Cardiac septum (tissue), 1 donor: ENCODE measurements at regions not wholly inside any gene's neighbourhood (a gene's known extent, or its start where the extent isn't known, plus 50 kb on each side); places are given as distances from the start of the nearest gene placed in this dataset.

ENCODE experiments used
- DNase-seq: peaks from one replicate; pipeline ENCODE4 v3.0.0-alpha.2; 2020; ENCODE audit warnings: low spot score
- intact Hi-C: fragments of 100-400 bp; cut with DNase I; formaldehyde crosslinking; loops from one replicate; pipeline ENCODE4 v1.14.0; 2022
- donor health status: DM: no; HTN: no; CAD: no.

GRCh38 chr4:81854406-81854805 is 382.7 kb upstream of the RASGEF1B start:
- intact Hi-C loops: no loop called here
- DNase-seq: no peak

- intact Hi-C loops: no loop called here
- DNase-seq: no peak
Observed at GRCh38 chr4:81852031-81852715, 380.5 kb upstream of the RASGEF1B start.

GRCh38 chr4:81850701-81851100 is 379.0 kb upstream of the RASGEF1B start:
- intact Hi-C loops: no loop called here
- DNase-seq: no peak

GRCh38 chr4:81845761-81846160 is 374.1 kb upstream of the RASGEF1B start:
- DNase-seq: no peak
- intact Hi-C loops: loop anchor here (1.0 to 10.0 kb wide), 5 partner anchors 111 to 441 kb away; no protein-coding TSS in a partner anchor

GRCh38 chr4:81845273-81845672 is 373.6 kb upstream of the RASGEF1B start:
- no peak for DNase-seq
- intact Hi-C loops: loop anchor here (1.0 to 10.0 kb wide), 5 partner anchors 110 to 440 kb away; no protein-coding TSS in a partner anchor

GRCh38 chr4:81844717-81845116 is 373.0 kb upstream of the RASGEF1B start:
- intact Hi-C loops: loop anchor here (1.0 to 10.0 kb wide), 5 partner anchors 110 to 440 kb away; no protein-coding TSS in a partner anchor
- DNase-seq: peak; percentile 80

- DNase-seq: no peak
- intact Hi-C loops: loop anchor here (10.0 kb wide), 3 partner anchors 105 to 365 kb away; no protein-coding TSS in a partner anchor
Observed at GRCh38 chr4:81839347-81840042, 367.8 kb upstream of the RASGEF1B start.

GRCh38 chr4:81838586-81838985 is 366.9 kb upstream of the RASGEF1B start:
- DNase-seq: no peak
- intact Hi-C loops: no loop called here

- no peak for DNase-seq
- intact Hi-C loops: no loop called here
Observed at GRCh38 chr4:81836716-81837115, 365.0 kb upstream of the RASGEF1B start.

- no peak for DNase-seq
- intact Hi-C loops: no loop called here
Observed at GRCh38 chr4:81833576-81833975, 361.9 kb upstream of the RASGEF1B start.

GRCh38 chr4:81828991-81829390 is 357.3 kb upstream of the RASGEF1B start:
- intact Hi-C loops: loop anchor here (5.0 kb wide), 1 partner anchor 357 kb away; the partner anchor contains the start of gene RASGEF1B
- no peak for DNase-seq

GRCh38 chr4:81827577-81828202 is 356.0 kb upstream of the RASGEF1B start:
- DNase-seq: no peak
- intact Hi-C loops: loop anchor here (5.0 kb wide), 1 partner anchor 355 kb away; the partner anchor contains the start of gene RASGEF1B

- DNase-seq: no peak
- intact Hi-C loops: loop anchor here (5.0 kb wide), 1 partner anchor 355 kb away; the partner anchor contains the start of gene RASGEF1B
Observed at GRCh38 chr4:81826817-81827424, 355.2 kb upstream of the RASGEF1B start.

GRCh38 chr4:81826335-81826734 is 354.6 kb upstream of the RASGEF1B start:
- intact Hi-C loops: loop anchor here (5.0 kb wide), 1 partner anchor 354 kb away; the partner anchor contains the start of gene RASGEF1B
- DNase-seq: no peak

- intact Hi-C loops: no loop called here
- DNase-seq: no peak
Observed at GRCh38 chr4:81818385-81818920, 346.7 kb upstream of the RASGEF1B start.

- intact Hi-C loops: no loop called here
- no peak for DNase-seq
Observed at GRCh38 chr4:81816031-81816761, 344.5 kb upstream of the RASGEF1B start.

- DNase-seq: no peak
- intact Hi-C loops: no loop called here
Observed at GRCh38 chr4:81814987-81815541, 343.4 kb upstream of the RASGEF1B start.

GRCh38 chr4:81811562-81812293 is 340.0 kb upstream of the RASGEF1B start:
- DNase-seq: no peak
- intact Hi-C loops: no loop called here
